HEK293 (cell line): ENCODE measurements at regions not wholly inside any gene's neighbourhood (a gene's known extent, or its start where the extent isn't known, plus 50 kb on each side); places are given as distances from the start of the nearest gene placed in this dataset.

Experiments
- CTCF ChIP-seq: fragments of 450-650 bp; formaldehyde crosslinking; IDR thresholded peaks from 2 replicates; pipeline ENCODE4 v1.5.1; 2016; ENCODE audit warnings: missing biosample characterization, missing genetic modification characterization
- GLIS1 ChIP-seq: fragments of 450-650 bp; formaldehyde crosslinking; IDR thresholded peaks from 2 replicates; pipeline ENCODE4 v1.5.1; 2016; ENCODE audit warnings: missing biosample characterization, missing genetic modification characterization
- KLF16 ChIP-seq: fragments of 450-650 bp; formaldehyde crosslinking; IDR thresholded peaks from 2 replicates; pipeline ENCODE4 v1.5.1; 2017; ENCODE audit warnings: missing biosample characterization, missing genetic modification characterization
- KLF17 ChIP-seq: fragments of 450-650 bp; formaldehyde crosslinking; IDR thresholded peaks from 2 replicates; pipeline ENCODE4 v1.5.1; 2016; ENCODE audit warnings: missing biosample characterization, missing genetic modification characterization
- PRDM2 ChIP-seq: fragments of 450-650 bp; formaldehyde crosslinking; IDR thresholded peaks from 2 replicates; pipeline ENCODE4 v1.5.1; 2016; ENCODE audit warnings: missing biosample characterization, missing genetic modification characterization, borderline replicate concordance
- SCRT1 ChIP-seq: fragments of 450-650 bp; formaldehyde crosslinking; IDR thresholded peaks from 2 replicates; pipeline ENCODE4 v1.5.1; 2016; ENCODE audit warnings: missing biosample characterization, missing genetic modification characterization, borderline replicate concordance
- SCRT2 ChIP-seq: fragments of 450-650 bp; formaldehyde crosslinking; IDR thresholded peaks from 2 replicates; pipeline ENCODE4 v1.5.1; 2016; ENCODE audit warnings: missing biosample characterization, missing genetic modification characterization
- SP2 ChIP-seq: fragments of 450-650 bp; formaldehyde crosslinking; IDR thresholded peaks from 2 replicates; pipeline ENCODE4 v1.5.1; 2016; ENCODE audit warnings: missing biosample characterization, missing genetic modification characterization
- ZBTB17 ChIP-seq: fragments of 450-650 bp; formaldehyde crosslinking; IDR thresholded peaks from 2 replicates; pipeline ENCODE4 v1.5.1; 2016; ENCODE audit warnings: missing biosample characterization, missing genetic modification characterization
- ZBTB26 ChIP-seq: fragments of 450-650 bp; formaldehyde crosslinking; optimal IDR thresholded peaks from 2 replicates; pipeline ENCODE3; 2016; ENCODE audit warnings: missing biosample characterization, mild to moderate bottlenecking, missing genetic modification characterization
- ZEB2 ChIP-seq: fragments of 450-650 bp; formaldehyde crosslinking; IDR thresholded peaks from 2 replicates; pipeline ENCODE4 v1.5.1; 2016; ENCODE audit warnings: missing biosample characterization, missing genetic modification characterization
- ZNF366 ChIP-seq: fragments of 450-650 bp; formaldehyde crosslinking; conservative IDR thresholded peaks from 2 replicates; pipeline ENCODE4 v1.5.1; 2016; ENCODE audit warnings: missing biosample characterization, missing genetic modification characterization
- ZNF530 ChIP-seq: fragments of 450-650 bp; formaldehyde crosslinking; IDR thresholded peaks from 2 replicates; pipeline ENCODE4 v1.5.1; 2016; ENCODE audit warnings: low read depth, missing biosample characterization, missing genetic modification characterization
- ZNF549 ChIP-seq: fragments of 450-650 bp; IDR thresholded peaks from 2 replicates; pipeline ENCODE4 v1.5.1; 2018; ENCODE audit warnings: missing biosample characterization, missing genetic modification characterization, mild to moderate bottlenecking, inconsistent platforms, moderate library complexity
- ZNF580 ChIP-seq: fragments of 450-650 bp; formaldehyde crosslinking; IDR thresholded peaks from 2 replicates; pipeline ENCODE4 v1.5.1; 2016; ENCODE audit warnings: missing biosample characterization, missing genetic modification characterization
- ZNF596 ChIP-seq: fragments of 450-650 bp; IDR thresholded peaks from 2 replicates; pipeline ENCODE4 v1.5.0; 2018; ENCODE audit warnings: missing biosample characterization, mild to moderate bottlenecking, missing genetic modification characterization, moderate library complexity
- ZNF639 ChIP-seq: fragments of 450-650 bp; formaldehyde crosslinking; IDR thresholded peaks from 2 replicates; pipeline ENCODE4 v1.5.1; 2016; ENCODE audit warnings: missing biosample characterization, missing genetic modification characterization
- ZSCAN16 ChIP-seq: fragments of 450-650 bp; formaldehyde crosslinking; IDR thresholded peaks from 2 replicates; pipeline ENCODE4 v1.5.1; 2016; ENCODE audit warnings: missing biosample characterization, missing genetic modification characterization
- TF ChIP-seq, protein P1 (sequence below): fragments of 450-650 bp; formaldehyde crosslinking; IDR thresholded peaks from 2 replicates; pipeline ENCODE4 v1.5.1; 2016; ENCODE audit warnings: missing biosample characterization, missing genetic modification characterization, low read depth
- TF ChIP-seq, protein P2 (sequence below): fragments of 450-650 bp; IDR thresholded peaks from 2 replicates; pipeline ENCODE4 v1.5.1; 2018; ENCODE audit warnings: missing biosample characterization, mild to moderate bottlenecking, missing genetic modification characterization

DNA sequence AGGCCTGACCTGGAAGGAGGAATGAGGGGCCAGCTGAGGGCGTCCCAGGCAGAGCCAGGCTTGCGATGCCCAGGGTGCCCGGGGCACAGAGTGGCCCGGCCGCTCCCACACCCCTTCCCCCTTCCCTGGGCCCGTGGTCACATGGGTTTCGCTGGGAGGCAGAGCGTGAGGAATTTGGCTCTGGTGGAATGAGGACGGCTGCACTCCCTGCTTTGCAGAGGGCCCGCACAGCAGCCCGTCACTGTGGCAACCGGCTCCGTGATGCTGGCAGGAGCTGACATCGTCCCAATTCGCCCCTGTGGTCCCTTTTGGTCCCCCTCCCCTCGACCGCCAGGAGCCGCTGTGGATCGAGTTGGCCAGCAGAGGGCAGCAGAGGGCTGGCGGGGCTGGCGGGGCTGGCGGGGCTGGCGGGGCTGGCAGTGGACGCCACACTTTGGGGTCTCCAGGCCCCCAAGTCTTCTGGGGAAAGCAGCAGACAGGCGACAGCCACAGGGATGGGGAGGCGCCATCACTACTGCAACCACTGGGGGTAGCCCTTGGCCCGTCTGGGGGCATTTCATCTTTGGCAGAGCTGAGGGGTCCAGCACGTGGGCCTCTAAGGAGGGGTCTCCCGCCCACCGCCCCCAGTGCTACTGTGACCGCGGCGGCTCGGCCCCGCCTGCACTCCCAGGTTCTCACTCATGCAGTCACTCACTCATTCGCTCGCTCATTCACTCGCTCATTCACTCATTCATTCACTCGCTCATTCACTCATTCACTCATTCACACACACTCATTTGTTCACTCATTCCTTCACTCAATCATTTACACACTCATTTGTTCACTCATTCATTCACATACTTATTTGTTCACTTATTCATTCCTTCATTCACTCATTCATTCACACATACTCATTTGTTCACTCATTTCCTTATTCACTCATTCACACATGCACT is 49.7 kb upstream of the BHLHE23 start (continued):
- TF ChIP-seq PRDM2 (tag by site-specific recombination): no peak
- 0 out of 2 replicates have a peak, but pooled peaks have one; percentile 57 for TF ChIP-seq KLF16 (tag by site-specific recombination)
- TF ChIP-seq GLIS1 (tag by site-specific recombination): peak; percentile 68; the same call in 1 of the 2 replicates
- TF ChIP-seq, protein P1, sequence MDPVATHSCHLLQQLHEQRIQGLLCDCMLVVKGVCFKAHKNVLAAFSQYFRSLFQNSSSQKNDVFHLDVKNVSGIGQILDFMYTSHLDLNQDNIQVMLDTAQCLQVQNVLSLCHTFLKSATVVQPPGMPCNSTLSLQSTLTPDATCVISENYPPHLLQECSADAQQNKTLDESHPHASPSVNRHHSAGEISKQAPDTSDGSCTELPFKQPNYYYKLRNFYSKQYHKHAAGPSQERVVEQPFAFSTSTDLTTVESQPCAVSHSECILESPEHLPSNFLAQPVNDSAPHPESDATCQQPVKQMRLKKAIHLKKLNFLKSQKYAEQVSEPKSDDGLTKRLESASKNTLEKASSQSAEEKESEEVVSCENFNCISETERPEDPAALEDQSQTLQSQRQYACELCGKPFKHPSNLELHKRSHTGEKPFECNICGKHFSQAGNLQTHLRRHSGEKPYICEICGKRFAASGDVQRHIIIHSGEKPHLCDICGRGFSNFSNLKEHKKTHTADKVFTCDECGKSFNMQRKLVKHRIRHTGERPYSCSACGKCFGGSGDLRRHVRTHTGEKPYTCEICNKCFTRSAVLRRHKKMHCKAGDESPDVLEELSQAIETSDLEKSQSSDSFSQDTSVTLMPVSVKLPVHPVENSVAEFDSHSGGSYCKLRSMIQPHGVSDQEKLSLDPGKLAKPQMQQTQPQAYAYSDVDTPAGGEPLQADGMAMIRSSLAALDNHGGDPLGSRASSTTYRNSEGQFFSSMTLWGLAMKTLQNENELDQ (tag by site-specific recombination): no peak
- peak; percentile 27 for TF ChIP-seq SP2 (tag by site-specific recombination)
- peak; percentile 38 for TF ChIP-seq ZBTB26 (tag by site-specific recombination)
- peak; percentile 97 for TF ChIP-seq ZNF366
- no peak for TF ChIP-seq ZBTB17
- peak; percentile 39; the same call in 1 of the 2 replicates for TF ChIP-seq ZNF596 (tag by site-specific recombination)
- 0 out of 2 replicates have a peak, but pooled peaks have one; percentile 28 for TF ChIP-seq KLF17
- TF ChIP-seq SCRT1: no peak
- TF ChIP-seq ZEB2: 0 out of 2 replicates have a peak, but pooled peaks have one; percentile 37
- TF ChIP-seq ZNF580 (tag by site-specific recombination): peak; percentile 98
- TF ChIP-seq, protein P2, sequence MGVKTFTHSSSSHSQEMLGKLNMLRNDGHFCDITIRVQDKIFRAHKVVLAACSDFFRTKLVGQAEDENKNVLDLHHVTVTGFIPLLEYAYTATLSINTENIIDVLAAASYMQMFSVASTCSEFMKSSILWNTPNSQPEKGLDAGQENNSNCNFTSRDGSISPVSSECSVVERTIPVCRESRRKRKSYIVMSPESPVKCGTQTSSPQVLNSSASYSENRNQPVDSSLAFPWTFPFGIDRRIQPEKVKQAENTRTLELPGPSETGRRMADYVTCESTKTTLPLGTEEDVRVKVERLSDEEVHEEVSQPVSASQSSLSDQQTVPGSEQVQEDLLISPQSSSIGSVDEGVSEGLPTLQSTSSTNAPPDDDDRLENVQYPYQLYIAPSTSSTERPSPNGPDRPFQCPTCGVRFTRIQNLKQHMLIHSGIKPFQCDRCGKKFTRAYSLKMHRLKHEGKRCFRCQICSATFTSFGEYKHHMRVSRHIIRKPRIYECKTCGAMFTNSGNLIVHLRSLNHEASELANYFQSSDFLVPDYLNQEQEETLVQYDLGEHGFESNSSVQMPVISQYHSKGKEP (tag by site-specific recombination): no peak
- no peak for TF ChIP-seq SCRT2 (tag by site-specific recombination)
- TF ChIP-seq ZSCAN16 (tag by site-specific recombination): peak; percentile 55; the same call in 1 of the 2 replicates
- peak; percentile 93 for TF ChIP-seq CTCF (tag by site-specific recombination)
- TF ChIP-seq ZNF639 (tag by site-specific recombination): no peak
- no peak for TF ChIP-seq ZNF530 (tag by site-specific recombination)
- TF ChIP-seq ZNF549 (tag by site-specific recombination): no peak
